Thyroid gland (tissue), 4 donors: ENCODE measurements at regions not wholly inside any gene's neighbourhood (a gene's known extent, or its start where the extent isn't known, plus 50 kb on each side); places are given as distances from the start of the nearest gene placed in this dataset.

Source experiments
- DNase-seq, 2 donors: peaks; one replicate each; pipeline ENCODE4 v3.0.0-alpha.2; 2019
- H3K27ac ChIP-seq, 3 donors: fragments of 200-600 bp; sonication (generic); 1 replicate in 2 of 3; 2 replicates in 1 of 3; pipeline ENCODE4 v1.5.1; 2016 to 2019; ENCODE audit warnings: mild to moderate bottlenecking in 1 of 3, moderate library complexity in 1 of 3
- H3K27me3 ChIP-seq: fragments of 200-600 bp; sonication (generic); one replicate; pipeline ENCODE4 v1.5.1; 2019
- H3K36me3 ChIP-seq, 2 donors: fragments of 200-600 bp; sonication (generic); one replicate each; pipeline ENCODE4 v1.5.1; 2016 to 2019
- H3K4me1 ChIP-seq, 2 donors: fragments of 200-600 bp; sonication (generic); one replicate each; pipeline ENCODE4 v1.5.1; 2017 to 2019
- H3K4me3 ChIP-seq, 3 donors: fragments of 200-600 bp; sonication (generic); replicated peaks in 1 of 3; 1 replicate in 2 of 3; 2 replicates in 1 of 3; pipeline ENCODE4 v1.5.1; 2016; ENCODE audit warnings: mild to moderate bottlenecking in 1 of 3
- H3K9me3 ChIP-seq: fragments of 200-600 bp; sonication (generic); one replicate; pipeline ENCODE4 v1.5.1; 2017
- POLR2A ChIP-seq, 2 donors: fragments of 450-650 bp; IDR thresholded peaks; one replicate each; pipeline ENCODE4 v1.6.1; 2017; ENCODE audit warnings: antibody characterized with exemption in 2 of 2, mild to moderate bottlenecking in 2 of 2, moderate library complexity in 1 of 2
- WGBS, 2 donors: methylation state at CpG; one replicate each; pipeline ENCODE4 v1.1.5; 2017; 5-methylcytosine and 5-hydroxymethylcytosine counted together
- intact Hi-C: fragments of 100-400 bp; cut with DNase I; formaldehyde crosslinking; loops from one replicate; pipeline ENCODE4 v1.15.1; 2023
- TF ChIP-seq, protein P1 (sequence below), 6 experiments: fragments of 200-600 bp in 3 of 6; fragments of 450-650 bp in 3 of 6; sonication (generic) in 3 of 6; IDR thresholded peaks; one replicate each; pipeline ENCODE4 v1.5.1; 2016 to 2019; ENCODE audit warnings: antibody characterized with exemption in 6 of 6, mild to moderate bottlenecking in 2 of 6, inconsistent platforms in 1 of 6, moderate library complexity in 1 of 6

DNA sequence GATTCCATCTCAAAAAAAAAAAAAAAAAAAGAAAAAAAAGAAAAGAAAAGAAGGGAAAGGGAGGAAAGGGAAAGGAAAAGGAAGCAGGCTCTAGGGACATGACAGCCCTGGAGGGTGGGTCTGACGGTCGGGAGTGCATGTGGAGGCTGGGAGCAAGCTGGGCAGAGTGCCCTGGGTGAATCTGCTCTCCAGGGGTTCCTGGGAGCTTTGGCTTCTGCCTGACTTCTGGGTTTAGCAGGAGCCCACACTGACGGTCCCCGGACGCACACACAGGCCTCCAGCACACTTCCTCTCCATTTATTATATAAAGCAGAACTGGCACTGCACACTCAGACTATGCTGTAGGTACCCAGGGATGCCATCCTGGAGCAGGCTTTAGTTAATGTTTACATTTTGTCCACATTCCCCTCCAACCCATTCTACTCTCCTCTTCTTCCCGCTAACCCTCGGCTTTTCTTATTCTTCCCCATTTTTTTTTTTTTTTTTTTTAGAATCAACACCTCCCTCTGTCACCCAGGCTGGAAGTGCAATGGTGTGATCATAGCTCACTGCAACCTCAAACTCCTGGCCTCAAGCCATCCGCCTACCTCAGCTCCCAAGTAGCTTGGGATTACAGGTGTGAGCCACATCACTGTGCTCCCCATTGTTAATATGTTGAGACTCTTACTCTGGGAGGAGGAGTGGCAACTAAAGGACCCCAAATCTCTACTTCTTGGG, 151.1 kb upstream of the SLC1A4 start:
- WGBS, 2 donors, result 68 to 77% methylated on average over 8 of the region's 8 CpGs
- H3K9me3 ChIP-seq, result no peaks in the 10 kb centered on the region
- no peak overlapping the region for H3K27ac ChIP-seq
- intact Hi-C loops, result no loop called here
- H3K4me1 ChIP-seq, result peaks cover 6 to 34% of the 10 kb centered on the region in 2 donors
- H3K27me3 ChIP-seq, result no peaks in the 10 kb centered on the region
- no peak overlapping the region for H3K4me3 ChIP-seq
- no peaks in the 10 kb centered on the region for H3K36me3 ChIP-seq
- TF ChIP-seq, protein P1, sequence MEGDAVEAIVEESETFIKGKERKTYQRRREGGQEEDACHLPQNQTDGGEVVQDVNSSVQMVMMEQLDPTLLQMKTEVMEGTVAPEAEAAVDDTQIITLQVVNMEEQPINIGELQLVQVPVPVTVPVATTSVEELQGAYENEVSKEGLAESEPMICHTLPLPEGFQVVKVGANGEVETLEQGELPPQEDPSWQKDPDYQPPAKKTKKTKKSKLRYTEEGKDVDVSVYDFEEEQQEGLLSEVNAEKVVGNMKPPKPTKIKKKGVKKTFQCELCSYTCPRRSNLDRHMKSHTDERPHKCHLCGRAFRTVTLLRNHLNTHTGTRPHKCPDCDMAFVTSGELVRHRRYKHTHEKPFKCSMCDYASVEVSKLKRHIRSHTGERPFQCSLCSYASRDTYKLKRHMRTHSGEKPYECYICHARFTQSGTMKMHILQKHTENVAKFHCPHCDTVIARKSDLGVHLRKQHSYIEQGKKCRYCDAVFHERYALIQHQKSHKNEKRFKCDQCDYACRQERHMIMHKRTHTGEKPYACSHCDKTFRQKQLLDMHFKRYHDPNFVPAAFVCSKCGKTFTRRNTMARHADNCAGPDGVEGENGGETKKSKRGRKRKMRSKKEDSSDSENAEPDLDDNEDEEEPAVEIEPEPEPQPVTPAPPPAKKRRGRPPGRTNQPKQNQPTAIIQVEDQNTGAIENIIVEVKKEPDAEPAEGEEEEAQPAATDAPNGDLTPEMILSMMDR (IDR thresholded peaks at IDR 0.05), result no peak
- TF ChIP-seq POLR2A (IDR thresholded peaks at IDR 0.05), result no peak
- DNase-seq, result no peak

DNA sequence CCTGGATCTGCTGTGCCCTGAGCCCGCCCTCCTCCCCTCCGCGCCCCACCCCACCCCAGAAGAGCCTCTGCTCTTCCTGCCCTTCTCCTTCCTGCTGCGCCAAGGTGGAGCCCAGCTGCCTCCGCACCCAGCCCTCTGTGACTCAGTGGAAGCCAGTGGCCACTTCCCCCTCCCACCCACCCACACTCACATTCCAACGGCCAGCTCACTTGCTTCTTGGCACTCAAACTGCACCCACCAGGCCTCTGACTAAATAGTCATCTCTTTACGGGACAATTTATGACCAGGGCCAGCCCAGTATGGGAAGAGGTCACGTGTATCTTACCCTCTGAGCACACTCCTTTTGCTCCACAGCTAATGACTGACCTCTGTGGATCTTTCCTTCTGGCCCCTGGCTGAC, 150.4 kb upstream of the SLC1A4 start:
- Histone ChIP-seq H3K27me3 (no peaks in the 10 kb centered on the region), H3K36me3 (no peaks in the 10 kb centered on the region), H3K27ac (no peak overlapping the region), H3K4me3 (no peak overlapping the region), H3K9me3 (no peaks in the 10 kb centered on the region), H3K4me1 (peaks cover 6 to 33% of the 10 kb centered on the region in 2 donors)
- WGBS, 2 donors, result 71 to 76% methylated on average over 7 to 8 of the region's 8 CpGs
- TF ChIP-seq, protein P1 (IDR thresholded peaks at IDR 0.05), result no peak
- no peak for TF ChIP-seq POLR2A (IDR thresholded peaks at IDR 0.05)
- intact Hi-C loops, result no loop called here
- DNase-seq, result no peak

DNA sequence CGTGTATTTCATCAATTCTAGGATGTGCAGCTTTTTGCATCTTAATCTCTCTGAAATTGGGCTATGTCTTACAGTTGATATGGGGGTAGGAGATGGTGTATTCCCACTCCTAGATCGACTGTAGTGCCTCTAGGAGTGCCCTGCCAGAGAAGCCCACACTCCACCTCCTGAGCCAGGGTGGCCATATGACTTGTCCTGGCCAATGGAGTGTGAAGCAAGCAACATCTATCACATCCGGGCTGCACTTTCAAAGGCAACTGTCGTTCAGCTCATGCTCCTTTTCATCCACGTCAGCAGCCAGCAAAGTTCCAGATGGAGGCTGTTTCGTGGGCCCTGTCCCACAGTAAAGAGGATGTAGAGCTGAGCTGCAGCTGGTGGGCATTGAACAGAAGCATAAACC, 149.4 kb upstream of the SLC1A4 start:
- peak; percentile 26 to 52 for DNase-seq
- peak overlapping the region; percentile 18 to 70 (median 68) for H3K27ac ChIP-seq
- WGBS, 2 donors, result 47 to 59% methylated on average over 6 of the region's 6 CpGs
- peaks cover 6 to 29% of the 10 kb centered on the region in 2 donors for H3K4me1 ChIP-seq
- no peaks in the 10 kb centered on the region for H3K27me3 ChIP-seq
- H3K4me3 ChIP-seq, result no peak overlapping the region
- intact Hi-C loops, result no loop called here
- TF ChIP-seq, protein P1 (IDR thresholded peaks at IDR 0.05), result no peak
- no peak for TF ChIP-seq POLR2A (IDR thresholded peaks at IDR 0.05)
- no peaks in the 10 kb centered on the region for H3K36me3 ChIP-seq
- no peaks in the 10 kb centered on the region for H3K9me3 ChIP-seq

DNA sequence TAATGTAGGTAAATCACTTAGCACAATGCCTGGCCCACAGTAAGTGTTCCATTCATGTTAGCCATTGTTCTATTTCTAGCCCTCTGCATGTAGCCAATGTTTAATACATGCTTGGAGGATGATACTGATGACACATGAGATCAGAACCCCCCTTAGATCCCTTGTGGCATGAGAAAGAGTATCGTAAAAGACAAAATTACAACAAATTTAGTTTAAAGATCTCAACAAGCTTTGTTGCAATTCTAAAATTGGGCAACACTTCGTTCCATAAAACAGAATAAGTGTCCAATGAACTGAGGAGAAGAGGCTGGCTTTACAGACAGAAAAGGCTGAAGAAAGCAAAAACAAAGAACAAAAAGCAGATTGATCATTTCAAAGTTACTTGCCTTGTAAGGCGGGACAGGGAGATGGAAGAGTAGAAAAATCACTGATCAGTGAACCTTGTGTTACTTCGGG, 148.7 kb upstream of the SLC1A4 start:
- TF ChIP-seq, protein P1 (IDR thresholded peaks at IDR 0.05), result no peak
- no peak for TF ChIP-seq POLR2A (IDR thresholded peaks at IDR 0.05)
- no peaks in the 10 kb centered on the region for H3K36me3 ChIP-seq
- 37 to 38% methylated on average over 4 of the region's 4 CpGs for WGBS, 2 donors
- H3K27ac ChIP-seq, result peak overlapping the region; percentile 18 to 70 (median 68)
- no peaks in the 10 kb centered on the region for H3K9me3 ChIP-seq
- H3K27me3 ChIP-seq, result no peaks in the 10 kb centered on the region
- intact Hi-C loops, result no loop called here
- no peak overlapping the region for H3K4me3 ChIP-seq
- no peak for DNase-seq
- peaks cover 6 to 29% of the 10 kb centered on the region in 2 donors for H3K4me1 ChIP-seq

- intact Hi-C loops, result no loop called here
- H3K27ac ChIP-seq, result peak overlapping the region in 2 of 3 donors; percentile 68 to 70
- no peak for DNase-seq
- H3K36me3 ChIP-seq, result no peaks in the 10 kb centered on the region
- no peak overlapping the region for H3K4me3 ChIP-seq
- TF ChIP-seq POLR2A (IDR thresholded peaks at IDR 0.05), result no peak
- TF ChIP-seq, protein P1 (IDR thresholded peaks at IDR 0.05), result no peak
- H3K27me3 ChIP-seq, result no peaks in the 10 kb centered on the region
- 71 to 77% methylated on average over 2 of the region's 2 CpGs for WGBS, 2 donors
- no peaks in the 10 kb centered on the region for H3K9me3 ChIP-seq
- H3K4me1 ChIP-seq, result peaks cover 6 to 29% of the 10 kb centered on the region in 2 donors
Measured at GRCh38 chr2:64841461-64841860, 147.7 kb upstream of the SLC1A4 start.
